Suprapubic skin (tissue), 4 donors: ENCODE measurements at regions not wholly inside any gene's neighbourhood (a gene's known extent, or its start where the extent isn't known, plus 50 kb on each side); places are given as distances from the start of the nearest gene placed in this dataset.

ENCODE experiments used
- CTCF ChIP-seq, 2 donors: fragments of 200-600 bp in 1 of 2; fragments of 450-650 bp in 1 of 2; sonication (generic) in 1 of 2; IDR thresholded peaks; one replicate each; pipeline ENCODE4 v1.5.1; 2016 to 2019; ENCODE audit warnings: antibody characterized with exemption in 2 of 2, mild to moderate bottlenecking in 1 of 2, moderate library complexity in 1 of 2
- EP300 ChIP-seq: sonication (generic); formaldehyde crosslinking; IDR thresholded peaks from one replicate; pipeline ENCODE4 v1.6.1; 2017; ENCODE audit warnings: antibody characterized with exemption
- POLR2A ChIP-seq, 2 donors: fragments of 450-650 bp; IDR thresholded peaks; one replicate each; pipeline ENCODE4 v1.6.1; 2017; ENCODE audit warnings: antibody characterized with exemption in 2 of 2, mild to moderate bottlenecking in 2 of 2, moderate library complexity in 2 of 2
- POLR2AphosphoS5 ChIP-seq, 3 donors: sonication (generic); formaldehyde crosslinking; IDR thresholded peaks; one replicate each; pipeline ENCODE4 v1.6.1; 2017; ENCODE audit warnings: antibody characterized with exemption in 3 of 3

GRCh38 chr4:74578329-74578728 lies 133.4 kb downstream of the AREG start:
- TF ChIP-seq CTCF (IDR thresholded peaks at IDR 0.05) (no peak), POLR2AphosphoS5 (IDR thresholded peaks at IDR 0.05) (no peak), POLR2A (IDR thresholded peaks at IDR 0.05) (no peak), EP300 (no peak)
